ENCODE measurements at regions not wholly inside any gene's neighbourhood (a gene's known extent, or its start where the extent isn't known, plus 50 kb on each side); places are given as distances from the start of the nearest gene placed in this dataset.

GRCh38 chr6:134517145-134517658 lies 199.3 kb upstream of the SGK1 start (continued):
- peak; percentile 25; the same call in 1 of the 2 replicates for TF ChIP-seq ATF3 (IDR thresholded peaks at IDR 0.05)
- TF ChIP-seq ATF3 (CRISPR knock-in tag; conservative IDR thresholded peaks at IDR 0.05): no peak
- no peak for TF ChIP-seq MXI1 (IDR thresholded peaks at IDR 0.05; ENCODE audit: low read depth, low read length)
- peak; percentile 58; the same call in 1 of the 2 replicates for TF ChIP-seq DMBX1 (CRISPR knock-in tag; IDR thresholded peaks at IDR 0.05; ENCODE audit: borderline replicate concordance)
- no peak for TF ChIP-seq BRD9 (IDR thresholded peaks at IDR 0.05; ENCODE audit: low read depth, partially characterized antibody)
- no peak for TF ChIP-seq NCOA1 (IDR thresholded peaks at IDR 0.05; ENCODE audit: low read depth)
- TF ChIP-seq RREB1 (CRISPR knock-in tag; IDR thresholded peaks at IDR 0.05): no peak
- no peak for TF ChIP-seq IRF1 (CRISPR knock-in tag; IDR thresholded peaks at IDR 0.05; ENCODE audit: borderline replicate concordance)
- TF ChIP-seq CREB3L1 (IDR thresholded peaks at IDR 0.05; ENCODE audit: borderline replicate concordance, low read depth): no peak
- no peak for TF ChIP-seq GTF2E2 (tag; IDR thresholded peaks at IDR 0.05)
- TF ChIP-seq TAL1 (IDR thresholded peaks at IDR 0.05): no peak
